WERI-Rb-1 (cell line): ENCODE measurements at regions not wholly inside any gene's neighbourhood (a gene's known extent, or its start where the extent isn't known, plus 50 kb on each side); places are given as distances from the start of the nearest gene placed in this dataset.

ENCODE experiments used
- DNase-seq: peaks from one replicate; pipeline ENCODE4 v3.0.0-alpha.2; 2020
- H3K27ac ChIP-seq: fragments of 250-450 bp; sonication (Bioruptor Pico); 2 replicates; pipeline ENCODE4 v1.5.1; 2020; ENCODE audit warnings: mild to moderate bottlenecking, moderate library complexity
- H3K27me3 ChIP-seq: fragments of 250-450 bp; sonication (Bioruptor Pico); 2 replicates; pipeline ENCODE4 v1.5.1; 2021; ENCODE audit warnings: mild to moderate bottlenecking, low read depth, moderate library complexity; ENCODE audit not compliant: insufficient read depth, severe bottlenecking
- H3K36me3 ChIP-seq: fragments of 250-450 bp; sonication (Bioruptor Pico); 2 replicates; pipeline ENCODE4 v1.5.1; 2020; ENCODE audit warnings: mild to moderate bottlenecking, moderate library complexity
- H3K4me3 ChIP-seq: 2 replicates; pipeline ENCODE4 v1.5.1; 2011; ENCODE audit warnings: low read depth, mild to moderate bottlenecking, control low read depth, low read length
- H3K9me3 ChIP-seq: fragments of 250-450 bp; sonication (Bioruptor Pico); 2 replicates; pipeline ENCODE4 v1.5.1; 2021; ENCODE audit warnings: mild to moderate bottlenecking, moderate library complexity; ENCODE audit not compliant: severe bottlenecking
- TF ChIP-seq, protein P1 (sequence below): IDR thresholded peaks from 2 replicates; pipeline ENCODE4 v1.5.1; 2011; ENCODE audit warnings: low read depth, mild to moderate bottlenecking, control low read depth, inconsistent platforms, low read length

GRCh38 chr19:28453420-28453819, 759.5 kb downstream of the UQCRFS1 start:
- TF ChIP-seq, protein P1, sequence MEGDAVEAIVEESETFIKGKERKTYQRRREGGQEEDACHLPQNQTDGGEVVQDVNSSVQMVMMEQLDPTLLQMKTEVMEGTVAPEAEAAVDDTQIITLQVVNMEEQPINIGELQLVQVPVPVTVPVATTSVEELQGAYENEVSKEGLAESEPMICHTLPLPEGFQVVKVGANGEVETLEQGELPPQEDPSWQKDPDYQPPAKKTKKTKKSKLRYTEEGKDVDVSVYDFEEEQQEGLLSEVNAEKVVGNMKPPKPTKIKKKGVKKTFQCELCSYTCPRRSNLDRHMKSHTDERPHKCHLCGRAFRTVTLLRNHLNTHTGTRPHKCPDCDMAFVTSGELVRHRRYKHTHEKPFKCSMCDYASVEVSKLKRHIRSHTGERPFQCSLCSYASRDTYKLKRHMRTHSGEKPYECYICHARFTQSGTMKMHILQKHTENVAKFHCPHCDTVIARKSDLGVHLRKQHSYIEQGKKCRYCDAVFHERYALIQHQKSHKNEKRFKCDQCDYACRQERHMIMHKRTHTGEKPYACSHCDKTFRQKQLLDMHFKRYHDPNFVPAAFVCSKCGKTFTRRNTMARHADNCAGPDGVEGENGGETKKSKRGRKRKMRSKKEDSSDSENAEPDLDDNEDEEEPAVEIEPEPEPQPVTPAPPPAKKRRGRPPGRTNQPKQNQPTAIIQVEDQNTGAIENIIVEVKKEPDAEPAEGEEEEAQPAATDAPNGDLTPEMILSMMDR = no peak
- Histone ChIP-seq H3K27ac (no peak overlapping the region), H3K27me3 (no peaks in the 10 kb centered on the region), H3K36me3 (no peaks in the 10 kb centered on the region), H3K9me3 (no peaks in the 10 kb centered on the region), H3K4me3 (no peak overlapping the region)
- DNase-seq = no peak

GRCh38 chr19:28449803-28450202, 763.1 kb downstream of the UQCRFS1 start:
- no peaks in the 10 kb centered on the region for H3K36me3 ChIP-seq
- H3K9me3 ChIP-seq = no peaks in the 10 kb centered on the region
- DNase-seq = no peak
- H3K4me3 ChIP-seq = no peak overlapping the region
- no peaks in the 10 kb centered on the region for H3K27me3 ChIP-seq
- H3K27ac ChIP-seq = no peak overlapping the region
- TF ChIP-seq, protein P1 = no peak

GRCh38 chr19:28446511-28446910, 766.4 kb downstream of the UQCRFS1 start:
- Histone ChIP-seq H3K9me3 (no peaks in the 10 kb centered on the region), H3K27me3 (no peaks in the 10 kb centered on the region), H3K4me3 (no peak overlapping the region), H3K27ac (no peak overlapping the region), H3K36me3 (no peaks in the 10 kb centered on the region)
- DNase-seq = no peak
- TF ChIP-seq, protein P1 = no peak

DNA sequence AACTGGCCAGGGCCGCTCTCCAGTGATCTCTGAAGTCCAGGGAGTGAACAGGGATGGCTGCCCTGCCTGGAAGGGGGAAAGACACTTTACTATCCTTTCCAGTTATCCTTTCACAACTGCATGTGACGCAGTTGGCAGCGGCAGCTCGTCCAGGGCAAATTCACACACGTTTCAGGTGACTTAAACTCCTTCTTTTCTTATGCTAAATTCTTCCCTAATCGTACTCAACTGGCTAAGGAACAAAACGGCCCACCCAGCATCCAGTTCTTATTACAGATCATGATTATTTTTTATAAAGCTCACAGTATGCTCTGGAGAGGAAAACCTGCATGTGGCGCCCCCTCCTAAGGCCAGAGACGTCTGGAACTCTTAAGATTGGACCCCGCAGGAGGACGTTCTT, 767.1 kb downstream of the UQCRFS1 start:
- H3K36me3 ChIP-seq = no peaks in the 10 kb centered on the region
- H3K27me3 ChIP-seq = no peaks in the 10 kb centered on the region
- no peak overlapping the region for H3K4me3 ChIP-seq
- TF ChIP-seq, protein P1 = no peak
- no peaks in the 10 kb centered on the region for H3K9me3 ChIP-seq
- DNase-seq = no peak
- H3K27ac ChIP-seq = no peak overlapping the region

- Histone ChIP-seq H3K27ac (no peak overlapping the region), H3K36me3 (no peaks in the 10 kb centered on the region), H3K4me3 (no peak overlapping the region), H3K27me3 (no peaks in the 10 kb centered on the region), H3K9me3 (no peaks in the 10 kb centered on the region)
- TF ChIP-seq, protein P1 = no peak
- DNase-seq = no peak
These were observed 768.6 kb downstream of the UQCRFS1 start for GRCh38 chr19:28444362-28444761.

GRCh38 chr19:28443361-28443760, 769.6 kb downstream of the UQCRFS1 start:
- Histone ChIP-seq H3K9me3 (no peaks in the 10 kb centered on the region), H3K27ac (no peak overlapping the region), H3K27me3 (no peaks in the 10 kb centered on the region), H3K36me3 (no peaks in the 10 kb centered on the region), H3K4me3 (no peak overlapping the region)
- DNase-seq = no peak
- TF ChIP-seq, protein P1 = no peak
